PC-9 (cell line): ENCODE measurements at regions not wholly inside any gene's neighbourhood (a gene's known extent, or its start where the extent isn't known, plus 50 kb on each side); places are given as distances from the start of the nearest gene placed in this dataset.

Experiments used
- CTCF ChIP-seq: fragments of 200-600 bp; sonication (generic); conservative IDR thresholded peaks from 2 replicates; pipeline ENCODE4 v1.6.1; 2017; ENCODE audit warnings: mixed run types, antibody characterized with exemption, mild to moderate bottlenecking, moderate library complexity
- EZH2 ChIP-seq: fragments of 200-600 bp; sonication (generic); IDR thresholded peaks from 2 replicates; pipeline ENCODE4 v1.8.0; 2017; ENCODE audit warnings: antibody characterized with exemption, low read depth

GRCh38 chr10:32132357-32132946, 76.2 kb upstream of the KIF5B start:
- TF ChIP-seq CTCF (no peak), EZH2 (no peak)
